ENCODE measurements at regions not wholly inside any gene's neighbourhood (a gene's known extent, or its start where the extent isn't known, plus 50 kb on each side); places are given as distances from the start of the nearest gene placed in this dataset.
"Not testable (repeated sequence)": the region's sequence is repeated elsewhere in the genome, so short reads cannot be mapped to it uniquely, and the experiment has no call there.

GRCh38 chr13:79859756-79860155 lies 378.8 kb downstream of the NDFIP2 start:
- DNase-seq: no peak

DNA sequence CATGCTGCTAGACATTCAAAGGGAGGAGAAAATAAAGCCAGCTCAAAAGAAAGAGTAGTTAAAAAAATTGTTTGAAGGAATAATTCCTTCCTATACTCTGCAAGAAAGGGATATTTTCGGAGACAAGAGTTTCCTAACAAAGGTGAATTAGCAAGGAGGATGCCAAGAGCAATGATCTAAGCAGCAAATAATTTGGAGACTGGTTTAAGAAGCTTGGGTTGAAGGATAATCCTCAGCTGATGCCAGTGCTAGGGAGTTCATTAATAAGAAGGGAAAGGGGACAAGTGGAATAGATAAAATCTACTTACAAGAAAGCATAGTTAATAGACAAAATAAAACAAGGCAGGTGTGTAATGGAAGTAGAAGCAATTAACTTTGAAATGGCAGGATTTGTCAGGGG lies 372.3 kb downstream of the NDFIP2 start:
- no peak for DNase-seq

- no peak for DNase-seq
These were observed 370.4 kb downstream of the NDFIP2 start for GRCh38 chr13:79851318-79851717.

DNA sequence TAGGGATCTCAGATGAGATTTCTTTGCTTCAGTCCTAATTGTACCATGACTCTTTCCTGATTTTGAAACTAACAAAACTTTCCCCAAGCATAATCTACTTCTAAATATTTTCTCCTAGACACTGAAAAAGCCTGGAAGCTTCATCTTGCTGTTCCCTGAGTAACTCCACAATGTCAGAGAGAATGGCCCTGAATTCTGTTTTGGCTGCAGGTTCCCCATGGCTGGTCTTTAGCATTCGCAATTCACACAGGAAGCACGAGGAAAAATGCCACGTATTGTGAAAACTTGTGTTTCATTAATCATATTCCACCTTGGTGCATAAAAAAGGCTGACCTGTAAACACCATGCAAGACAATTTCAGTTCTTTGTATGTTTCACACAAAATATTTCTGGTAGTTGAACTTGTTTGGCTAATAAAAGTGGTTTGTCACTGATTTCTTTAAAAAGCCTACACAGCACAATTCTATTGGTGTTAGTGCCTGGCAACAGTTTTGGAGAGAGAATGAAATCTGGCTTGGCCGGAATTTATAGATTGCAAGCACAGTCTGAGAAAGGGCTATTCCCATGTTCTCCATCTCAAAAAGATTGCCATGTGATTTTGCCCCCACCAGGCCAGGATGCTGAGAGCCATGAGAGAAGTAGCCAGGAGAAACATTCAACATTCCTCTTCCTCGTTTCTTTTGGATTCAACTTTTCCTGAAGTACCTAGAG lies 367.1 kb downstream of the NDFIP2 start:
- DNase-seq: no peak

GRCh38 chr13:79846386-79846785 lies 365.4 kb downstream of the NDFIP2 start:
- DNase-seq: no peak

DNA sequence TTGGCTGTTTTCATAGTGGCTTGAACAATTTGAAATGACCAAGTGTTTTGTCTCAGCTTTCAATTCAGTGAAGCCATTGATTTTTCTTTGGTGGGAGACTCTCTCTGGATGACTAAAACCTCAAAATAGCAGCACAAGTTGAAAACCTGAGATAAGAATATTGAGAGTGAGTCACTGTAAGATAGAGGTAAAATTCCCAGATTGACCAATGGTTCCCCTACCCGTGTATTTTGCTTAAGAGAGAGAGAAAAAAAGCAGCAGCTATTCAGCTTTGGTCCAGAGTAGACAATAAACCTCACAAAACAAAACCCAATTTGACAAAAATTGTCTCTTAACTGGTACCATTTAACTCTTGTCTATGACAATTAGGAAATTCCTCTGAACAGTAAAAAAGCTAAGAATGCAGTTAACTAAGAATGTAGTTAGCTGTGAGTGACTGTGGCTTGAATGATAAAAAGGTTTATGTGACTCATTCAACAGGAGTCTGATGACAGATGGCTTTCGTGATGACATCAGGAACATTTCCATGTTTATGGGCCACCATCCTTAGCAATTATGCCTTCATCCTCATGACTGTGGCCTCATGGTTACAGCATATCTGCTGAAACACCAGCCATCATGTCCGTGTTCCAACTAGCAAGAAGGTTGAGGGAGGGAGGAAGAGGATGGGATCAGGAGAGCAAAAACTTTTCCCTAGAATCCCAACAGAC lies 356.9 kb downstream of the NDFIP2 start:
- no peak for DNase-seq

- not testable (repeated sequence) for DNase-seq
These were observed 355.2 kb downstream of the NDFIP2 start for GRCh38 chr13:79836121-79836520.

GRCh38 chr13:79834876-79835275 lies 353.9 kb downstream of the NDFIP2 start:
- no peak for DNase-seq

DNA sequence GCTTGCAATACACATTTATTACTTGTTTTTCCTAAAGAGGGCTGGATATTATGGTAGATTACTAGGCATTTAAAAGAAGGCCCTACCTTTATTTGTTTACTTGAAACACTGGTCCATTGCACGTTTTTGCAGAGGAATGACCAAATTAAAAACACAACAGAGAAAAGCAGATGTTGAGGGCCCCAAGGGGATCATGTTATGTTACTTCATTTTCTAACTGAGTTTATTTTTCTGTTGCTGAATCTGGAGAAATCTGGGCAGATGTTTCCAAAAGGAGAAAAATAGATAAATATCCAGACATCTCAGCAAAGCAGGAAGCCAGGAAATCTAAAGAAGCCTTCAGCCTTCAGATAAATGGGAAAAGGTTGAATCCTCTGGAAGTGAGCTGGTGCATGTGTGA lies 353.0 kb downstream of the NDFIP2 start:
- no peak for DNase-seq

GRCh38 chr13:79831556-79831955 lies 350.6 kb downstream of the NDFIP2 start:
- no peak for DNase-seq

DNA sequence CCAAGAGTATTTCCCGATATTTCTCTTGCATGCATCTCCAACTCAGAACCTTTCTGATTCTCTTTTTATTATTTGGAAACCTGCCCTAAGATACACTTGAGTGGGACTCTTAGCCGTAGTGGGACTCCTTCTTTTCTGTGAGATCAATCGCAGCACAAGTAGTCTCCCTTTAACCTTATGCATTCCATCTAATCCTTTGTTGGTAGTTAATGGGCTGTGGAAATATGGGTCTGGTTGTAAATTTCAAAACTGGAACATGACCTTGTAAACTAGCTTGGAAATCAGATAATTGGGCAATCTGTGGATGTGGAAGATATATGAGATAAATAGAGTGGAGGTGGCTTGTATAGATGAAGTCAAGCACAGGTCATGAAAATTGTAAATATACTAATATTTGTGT lies 350.0 kb downstream of the NDFIP2 start:
- DNase-seq: no peak

- DNase-seq: no peak
These were observed 349.5 kb downstream of the NDFIP2 start for GRCh38 chr13:79830426-79830825.

- DNase-seq: no peak
These were observed 348.9 kb downstream of the NDFIP2 start for GRCh38 chr13:79829880-79830279.

- no peak for DNase-seq
These were observed 345.0 kb downstream of the NDFIP2 start for GRCh38 chr13:79825959-79826358.

DNA sequence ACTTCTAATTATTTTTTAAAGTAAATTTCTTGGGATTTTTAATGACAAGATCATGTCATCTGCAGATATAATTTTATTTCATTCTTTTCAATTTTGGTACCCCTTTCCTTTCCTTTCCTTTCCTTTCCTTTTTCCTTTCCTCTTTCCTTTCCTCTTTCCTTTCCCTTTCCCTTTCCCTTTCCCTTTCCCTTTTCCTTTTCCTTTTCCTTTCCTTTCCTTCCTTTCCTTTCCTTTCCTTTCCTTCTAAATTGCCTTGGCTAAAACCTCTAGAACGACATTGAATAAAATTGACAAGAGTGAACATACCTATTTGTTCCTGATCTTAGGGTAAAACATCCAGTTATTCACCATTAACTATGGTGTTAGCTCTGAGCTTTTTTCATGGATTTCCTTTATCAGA lies 334.1 kb downstream of the NDFIP2 start:
- no peak for DNase-seq

DNA sequence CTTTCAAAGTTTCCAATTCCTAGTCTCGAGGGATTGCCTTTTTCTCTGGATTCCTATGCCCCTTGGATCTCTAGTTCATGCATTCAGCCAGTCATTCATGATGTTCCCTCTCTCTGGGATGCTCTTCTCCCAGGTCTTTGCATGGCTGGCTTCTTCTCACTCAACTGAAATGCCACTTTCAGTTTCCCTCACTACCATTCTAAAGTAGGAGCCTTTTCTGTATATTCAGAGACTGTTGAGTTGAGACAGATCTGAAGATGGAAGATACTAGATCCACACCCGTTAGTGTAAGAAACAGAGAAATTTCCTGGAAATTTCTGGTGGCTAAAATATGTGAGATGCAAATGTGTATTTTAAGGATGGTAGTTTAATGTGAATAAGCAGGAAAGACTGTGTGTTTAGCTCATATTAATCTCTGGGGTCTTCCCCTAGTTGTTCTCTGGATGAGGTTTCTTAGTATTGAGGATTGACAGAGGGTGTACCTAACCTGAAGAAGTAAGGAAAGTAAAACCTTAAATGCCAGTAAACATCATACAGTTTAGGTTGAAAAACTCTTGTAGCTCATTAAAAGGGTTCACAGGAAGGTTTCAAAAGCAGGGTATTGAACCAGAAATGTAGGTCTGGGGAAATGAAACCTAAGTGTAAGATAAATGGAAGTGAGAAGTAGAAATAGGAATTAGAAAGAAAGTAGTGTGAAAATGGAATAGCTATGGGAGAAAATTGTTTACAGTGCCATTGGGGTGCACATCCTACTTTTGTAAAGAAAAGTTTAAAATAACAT lies 331.3 kb downstream of the NDFIP2 start:
- no peak for DNase-seq

- no peak for DNase-seq
These were observed 330.2 kb downstream of the NDFIP2 start for GRCh38 chr13:79811170-79811569.

DNA sequence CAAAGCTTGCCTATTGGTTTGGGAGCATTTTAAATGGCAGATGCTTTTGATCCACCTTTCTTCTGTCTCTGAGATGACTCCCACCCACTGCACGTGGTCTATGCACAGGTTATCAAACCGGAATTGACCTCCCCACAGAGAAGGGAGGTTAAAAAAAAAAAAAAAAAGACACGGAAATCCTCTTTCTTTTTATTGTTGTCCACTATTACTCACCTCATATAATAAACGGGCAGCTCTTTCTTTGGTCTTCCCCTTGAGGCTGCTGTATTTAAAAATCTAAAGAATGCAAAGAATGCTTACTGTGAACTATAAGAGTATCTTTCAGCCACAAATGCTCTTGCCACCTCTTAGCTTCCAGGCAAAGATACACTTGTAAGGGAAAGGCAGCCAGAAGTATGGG lies 329.7 kb downstream of the NDFIP2 start:
- DNase-seq: no peak

GRCh38 chr13:79810018-79810417 lies 329.1 kb downstream of the NDFIP2 start:
- DNase-seq: no peak

- no peak for DNase-seq
These were observed 327.5 kb downstream of the NDFIP2 start for GRCh38 chr13:79808475-79808874.

DNA sequence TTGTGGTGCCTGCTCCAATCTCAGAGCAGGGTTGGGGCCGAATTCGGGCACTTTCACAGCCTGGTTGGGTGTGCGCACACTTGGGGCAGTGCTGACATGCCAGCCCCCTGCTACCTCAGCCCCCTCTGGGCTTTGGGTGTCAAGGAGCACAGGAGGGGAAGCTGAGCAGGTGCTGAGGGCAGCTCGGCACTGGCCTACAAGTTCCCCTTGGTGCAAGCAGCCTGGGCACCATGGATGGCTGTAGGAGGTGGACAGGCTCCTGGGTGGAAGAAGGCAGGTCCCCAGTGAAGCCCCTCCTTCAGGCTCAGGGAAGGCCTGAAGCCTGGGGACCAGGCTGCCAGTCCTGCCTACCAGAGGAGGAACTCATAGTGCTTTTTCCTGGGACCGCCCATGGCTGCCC lies 326.6 kb downstream of the NDFIP2 start:
- no peak for DNase-seq

DNA sequence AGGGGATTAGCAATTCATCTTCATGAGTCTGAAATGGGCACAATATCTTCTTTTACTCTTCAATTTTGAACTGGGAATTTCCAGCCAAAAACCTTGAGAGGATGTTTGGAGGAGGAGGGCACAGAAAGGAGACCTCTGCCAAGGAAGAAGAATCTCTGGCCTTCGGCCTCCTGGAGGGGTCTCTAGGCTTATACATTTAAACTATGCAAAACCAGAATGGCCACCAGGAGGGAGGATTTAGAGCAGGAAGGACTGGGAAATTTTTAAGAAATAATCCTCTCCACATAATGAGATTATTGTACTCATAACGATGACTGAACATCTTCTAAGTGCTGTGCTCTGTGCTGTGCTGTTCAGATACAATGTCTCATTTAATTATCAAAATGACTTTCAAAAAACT lies 325.9 kb downstream of the NDFIP2 start:
- no peak for DNase-seq

- no peak for DNase-seq
These were observed 324.4 kb downstream of the NDFIP2 start for GRCh38 chr13:79805317-79805716.

DNA sequence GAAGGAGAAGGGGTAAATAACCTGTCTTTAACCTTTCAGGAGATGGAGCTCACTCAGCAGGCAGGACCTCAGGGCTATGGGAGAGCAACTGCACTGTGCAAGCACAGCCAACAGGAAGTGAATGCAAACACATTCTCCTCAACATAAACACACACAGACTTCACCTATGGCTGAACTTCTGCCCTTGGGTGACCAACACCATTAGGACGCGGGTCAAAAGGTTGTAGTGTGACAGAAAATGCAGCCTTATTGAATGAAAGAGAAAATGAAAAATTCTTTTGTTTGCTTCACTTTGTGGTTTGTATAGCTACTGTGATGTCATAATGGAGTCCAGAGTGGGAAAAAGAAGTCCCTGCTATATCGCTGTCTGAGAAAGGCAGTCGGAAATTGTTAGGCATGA lies 323.0 kb downstream of the NDFIP2 start:
- no peak for DNase-seq
